ENCODE measurements at regions not wholly inside any gene's neighbourhood (a gene's known extent, or its start where the extent isn't known, plus 50 kb on each side); places are given as distances from the start of the nearest gene placed in this dataset.

DNA sequence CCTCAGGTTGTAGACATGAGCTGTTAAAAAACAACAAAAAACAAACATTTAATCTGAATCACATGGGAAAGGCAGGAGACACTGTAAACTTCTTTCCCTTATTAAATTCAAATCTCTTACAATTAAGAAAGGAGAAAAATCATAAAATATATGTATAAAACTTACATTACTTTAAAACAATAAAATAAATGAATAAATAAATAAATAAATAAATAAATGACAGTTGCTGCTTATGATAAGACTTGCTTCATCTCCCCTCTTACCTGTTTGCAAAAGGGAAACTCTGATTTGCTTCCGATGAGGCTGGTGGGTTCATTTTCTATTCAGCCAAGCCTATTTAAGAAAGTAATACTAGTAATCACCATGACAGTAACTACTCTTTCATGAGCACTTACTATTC is 353.4 kb upstream of the TBL1XR1 start:
- no peaks in the 10 kb centered on the region for H3K36me3 ChIP-seq
- TF ChIP-seq, protein P1, sequence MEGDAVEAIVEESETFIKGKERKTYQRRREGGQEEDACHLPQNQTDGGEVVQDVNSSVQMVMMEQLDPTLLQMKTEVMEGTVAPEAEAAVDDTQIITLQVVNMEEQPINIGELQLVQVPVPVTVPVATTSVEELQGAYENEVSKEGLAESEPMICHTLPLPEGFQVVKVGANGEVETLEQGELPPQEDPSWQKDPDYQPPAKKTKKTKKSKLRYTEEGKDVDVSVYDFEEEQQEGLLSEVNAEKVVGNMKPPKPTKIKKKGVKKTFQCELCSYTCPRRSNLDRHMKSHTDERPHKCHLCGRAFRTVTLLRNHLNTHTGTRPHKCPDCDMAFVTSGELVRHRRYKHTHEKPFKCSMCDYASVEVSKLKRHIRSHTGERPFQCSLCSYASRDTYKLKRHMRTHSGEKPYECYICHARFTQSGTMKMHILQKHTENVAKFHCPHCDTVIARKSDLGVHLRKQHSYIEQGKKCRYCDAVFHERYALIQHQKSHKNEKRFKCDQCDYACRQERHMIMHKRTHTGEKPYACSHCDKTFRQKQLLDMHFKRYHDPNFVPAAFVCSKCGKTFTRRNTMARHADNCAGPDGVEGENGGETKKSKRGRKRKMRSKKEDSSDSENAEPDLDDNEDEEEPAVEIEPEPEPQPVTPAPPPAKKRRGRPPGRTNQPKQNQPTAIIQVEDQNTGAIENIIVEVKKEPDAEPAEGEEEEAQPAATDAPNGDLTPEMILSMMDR (IDR thresholded peaks at IDR 0.05; ENCODE audit: low read depth, low read length), result no peak
- H3K4me3 ChIP-seq, result no peak overlapping the region
- no peaks in the 10 kb centered on the region for H3K9me3 ChIP-seq (ENCODE audit: low read depth)
- no peaks in the 10 kb centered on the region for H3K4me1 ChIP-seq (ENCODE audit: low read depth)
- no peak overlapping the region for H3K27ac ChIP-seq
- H3K27me3 ChIP-seq, result no peaks in the 10 kb centered on the region
- no peak for DNase-seq (ENCODE audit: low read depth in 1 of 2, low spot score in 1 of 2)

DNA sequence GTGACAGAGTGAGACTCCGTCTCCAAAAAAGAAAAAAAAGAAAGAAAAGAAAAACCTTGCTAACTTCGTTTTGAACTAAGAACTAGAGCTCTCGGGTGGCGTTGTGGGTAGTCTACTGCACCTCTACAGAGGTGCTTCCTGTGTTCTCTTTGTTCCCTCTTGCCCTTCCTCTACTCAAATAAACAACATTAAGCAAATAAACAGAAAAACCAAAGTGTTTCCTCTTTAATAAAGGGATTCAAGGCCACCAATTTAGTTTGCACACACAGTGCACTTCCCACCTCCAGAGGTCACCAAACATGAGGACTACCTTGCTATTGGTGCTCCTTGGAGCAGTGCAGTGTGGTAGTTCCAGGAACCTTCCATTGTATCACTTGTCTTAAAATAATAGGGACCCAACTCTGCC is 354.2 kb upstream of the TBL1XR1 start:
- H3K27me3 ChIP-seq, result no peaks in the 10 kb centered on the region
- TF ChIP-seq, protein P1 (IDR thresholded peaks at IDR 0.05; ENCODE audit: low read depth, low read length), result no peak
- H3K36me3 ChIP-seq, result no peaks in the 10 kb centered on the region

DNA sequence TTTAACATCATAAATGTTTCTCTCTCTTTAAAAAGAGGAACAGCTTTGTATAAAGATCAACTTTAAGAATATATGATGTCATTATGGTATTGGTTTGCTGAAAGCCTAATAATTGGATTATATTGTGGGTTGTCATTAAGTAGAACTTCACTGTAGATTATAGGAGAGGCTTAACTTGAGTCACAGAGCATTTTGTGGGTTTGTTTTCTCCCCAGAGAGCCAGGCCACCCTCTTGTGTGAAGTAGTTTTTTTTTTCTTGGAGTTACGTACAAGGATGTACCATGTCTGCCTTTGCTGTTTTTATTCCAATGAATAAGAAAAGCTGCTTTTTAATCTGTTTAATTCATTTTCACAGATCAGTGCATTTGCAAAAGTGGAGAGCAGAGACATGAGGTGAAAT is 354.8 kb upstream of the TBL1XR1 start:
- Histone ChIP-seq H3K4me1 (ENCODE audit: low read depth) (no peaks in the 10 kb centered on the region), H3K9me3 (ENCODE audit: low read depth) (no peaks in the 10 kb centered on the region), H3K27me3 (no peaks in the 10 kb centered on the region), H3K36me3 (no peaks in the 10 kb centered on the region), H3K4me3 (no peak overlapping the region), H3K27ac (no peak overlapping the region)
- TF ChIP-seq, protein P1 (IDR thresholded peaks at IDR 0.05; ENCODE audit: low read depth, low read length), result no peak
- DNase-seq (ENCODE audit: low read depth in 1 of 2, low spot score in 1 of 2), result no peak

More for the DNA sequence above, 354.2 kb upstream of the TBL1XR1 start:
- DNase-seq (ENCODE audit: low read depth in 1 of 2, low spot score in 1 of 2), result no peak
- no peak overlapping the region for H3K4me3 ChIP-seq
- no peak overlapping the region for H3K27ac ChIP-seq
- no peaks in the 10 kb centered on the region for H3K9me3 ChIP-seq (ENCODE audit: low read depth)
- no peaks in the 10 kb centered on the region for H3K4me1 ChIP-seq (ENCODE audit: low read depth)

DNA sequence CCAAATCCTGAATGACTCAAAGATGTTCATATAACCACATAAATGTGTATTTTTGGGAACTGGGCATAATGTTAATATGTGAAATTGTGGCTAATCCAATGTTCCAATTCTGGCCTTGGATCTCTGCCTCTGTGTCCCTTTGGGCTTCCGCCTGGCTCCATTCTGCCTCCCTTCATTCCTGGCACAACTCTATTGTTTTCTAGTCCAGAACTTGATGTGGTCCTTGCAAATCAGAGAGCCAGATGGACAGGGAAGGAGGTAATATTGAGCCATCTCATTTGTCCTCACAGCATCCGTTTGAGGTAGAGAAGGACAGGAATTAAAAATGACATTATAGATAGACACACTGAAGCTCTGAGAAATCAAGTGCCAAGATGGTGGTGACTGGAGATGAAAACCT is 355.7 kb upstream of the TBL1XR1 start:
- no peak overlapping the region for H3K27ac ChIP-seq
- H3K4me1 ChIP-seq (ENCODE audit: low read depth), result no peaks in the 10 kb centered on the region
- H3K36me3 ChIP-seq, result no peaks in the 10 kb centered on the region
- no peak overlapping the region for H3K4me3 ChIP-seq
- TF ChIP-seq, protein P1 (IDR thresholded peaks at IDR 0.05; ENCODE audit: low read depth, low read length), result no peak
- DNase-seq (ENCODE audit: low read depth in 1 of 2, low spot score in 1 of 2), result no peak
- H3K9me3 ChIP-seq (ENCODE audit: low read depth), result no peaks in the 10 kb centered on the region
- no peaks in the 10 kb centered on the region for H3K27me3 ChIP-seq

DNA sequence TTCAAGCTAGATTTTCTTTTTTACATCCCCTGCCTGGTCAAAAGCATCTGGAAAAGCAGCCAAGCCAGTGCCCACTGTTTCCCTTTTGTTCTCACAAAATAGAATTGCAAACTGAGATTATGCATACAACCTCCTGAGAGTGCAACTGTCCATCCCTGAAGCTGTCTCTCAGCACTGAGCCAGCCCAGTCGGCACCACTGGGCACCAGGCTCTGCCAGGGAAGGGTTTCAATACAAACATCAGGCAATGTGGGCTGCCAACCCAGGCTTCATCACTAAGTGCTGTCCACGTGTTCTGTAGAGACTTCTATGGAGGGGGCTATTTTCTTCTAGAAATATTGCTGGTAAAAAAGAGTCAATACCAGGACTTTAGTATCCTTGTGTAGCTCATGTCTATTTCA is 356.3 kb upstream of the TBL1XR1 start:
- H3K36me3 ChIP-seq, result no peaks in the 10 kb centered on the region
- no peak overlapping the region for H3K27ac ChIP-seq
- TF ChIP-seq, protein P1 (IDR thresholded peaks at IDR 0.05; ENCODE audit: low read depth, low read length), result no peak
- H3K4me1 ChIP-seq (ENCODE audit: low read depth), result no peaks in the 10 kb centered on the region
- H3K9me3 ChIP-seq (ENCODE audit: low read depth), result no peaks in the 10 kb centered on the region
- no peak for DNase-seq (ENCODE audit: low read depth in 1 of 2, low spot score in 1 of 2)
- no peak overlapping the region for H3K4me3 ChIP-seq
- H3K27me3 ChIP-seq, result no peaks in the 10 kb centered on the region
